PC-9 (cell line): ENCODE measurements at regions not wholly inside any gene's neighbourhood (a gene's known extent, or its start where the extent isn't known, plus 50 kb on each side); places are given as distances from the start of the nearest gene placed in this dataset.

ENCODE experiments used
- BruUV-seq: library from RNA; stranded (reverse); fragments of 400-500 nt; replicated peaks from 2 replicates; lab custom pipeline; 2021; lab: Mats Ljungman, UMichigan
- CTCF ChIA-PET: fragments of 300-600 bp; sonication (Branson Sonifier 250); formaldehyde crosslinking; loops from one replicate; lab custom pipeline; 2022; ENCODE audit warnings: antibody characterized with exemption; lab: Charles Lee
- POLR2A ChIA-PET: fragments of 300-600 bp; sonication (Branson Sonifier 250); formaldehyde crosslinking; loops from one replicate; lab custom pipeline; 2022; ENCODE audit warnings: antibody characterized with exemption; ENCODE audit not compliant: unreplicated experiment; lab: Charles Lee
- DNase-seq, 2 experiments: peaks; one replicate each; pipeline versions ENCODE4 v3.0.0 to v3.0.0-alpha.2; 2015 to 2022; ENCODE audit warnings: mixed read lengths in 1 of 2
- H2AFZ ChIP-seq: fragments of 200-600 bp; sonication (generic); 2 replicates; pipeline ENCODE4 v1.8.1; 2017; ENCODE audit warnings: antibody characterized with exemption
- H3F3A ChIP-seq: fragments of 200-600 bp; sonication (generic); 2 replicates; pipeline ENCODE4 v1.8.1; 2017; ENCODE audit warnings: antibody characterized with exemption, mild to moderate bottlenecking, low read depth; ENCODE audit not compliant: insufficient read depth
- H3K27ac ChIP-seq: fragments of 200-600 bp; sonication (generic); 2 replicates; pipeline ENCODE4 v1.6.1; 2016; ENCODE audit warnings: mixed run types
- H3K27me3 ChIP-seq: fragments of 200-600 bp; sonication (generic); 2 replicates; pipeline ENCODE4 v1.6.1; 2016; ENCODE audit warnings: low read depth, mixed run types; ENCODE audit not compliant: insufficient read depth
- H3K36me3 ChIP-seq: fragments of 200-600 bp; sonication (generic); 2 replicates; pipeline ENCODE4 v1.6.1; 2016; ENCODE audit warnings: low read depth, mixed run types
- H3K4me1 ChIP-seq: fragments of 200-600 bp; sonication (generic); replicated peaks from 2 replicates; pipeline ENCODE4 v1.6.1; 2016; ENCODE audit warnings: mixed run types; ENCODE audit not compliant: insufficient read depth
- H3K4me2 ChIP-seq: fragments of 200-600 bp; sonication (generic); 2 replicates; pipeline ENCODE4 v1.6.1; 2017; ENCODE audit warnings: mixed run types
- H3K4me3 ChIP-seq: fragments of 200-600 bp; sonication (generic); 2 replicates; pipeline ENCODE4 v1.6.1; 2016; ENCODE audit warnings: mixed run types
- H3K79me2 ChIP-seq: fragments of 200-600 bp; sonication (generic); 2 replicates; pipeline ENCODE4 v1.6.1; 2017; ENCODE audit warnings: low read depth, mixed run types
- H3K9me2 ChIP-seq: fragments of 200-600 bp; sonication (generic); 2 replicates; pipeline ENCODE4 v1.8.1; 2017; ENCODE audit warnings: mild to moderate bottlenecking; ENCODE audit not compliant: insufficient read depth
- H3K9me3 ChIP-seq: fragments of 200-600 bp; sonication (generic); 2 replicates; pipeline ENCODE4 v1.8.1; 2016; ENCODE audit warnings: low read depth; ENCODE audit not compliant: insufficient read depth
- H4K20me1 ChIP-seq: fragments of 200-600 bp; sonication (generic); 2 replicates; pipeline ENCODE4 v1.8.1; 2017; ENCODE audit not compliant: insufficient read depth
- CTCF ChIP-seq: fragments of 200-600 bp; sonication (generic); conservative IDR thresholded peaks from 2 replicates; pipeline ENCODE4 v1.6.1; 2017; ENCODE audit warnings: mixed run types, antibody characterized with exemption, mild to moderate bottlenecking, moderate library complexity
- EZH2 ChIP-seq: fragments of 200-600 bp; sonication (generic); IDR thresholded peaks from 2 replicates; pipeline ENCODE4 v1.8.0; 2017; ENCODE audit warnings: antibody characterized with exemption, low read depth
- intact Hi-C: fragments of 100-400 bp; cut with micrococcal nuclease; formaldehyde crosslinking; loops from one replicate; pipeline ENCODE4 v1.10.0; 2022; ENCODE audit not compliant: unreplicated experiment

GRCh38 chr3:105093371-105094252 is 273.1 kb upstream of the ALCAM start:
- Histone ChIP-seq H2AFZ (no peak overlapping the region), H3K27me3 (no peaks in the 10 kb centered on the region), H4K20me1 (no peaks in the 10 kb centered on the region), H3K9me2 (no peaks in the 10 kb centered on the region), H3K27ac (no peak overlapping the region), H3K4me3 (no peak overlapping the region), H3K4me1 (no peaks in the 10 kb centered on the region), H3K36me3 (no peaks in the 10 kb centered on the region), H3K9me3 (peaks cover 9% of the 10 kb centered on the region), H3K4me2 (no peak overlapping the region), H3F3A (no peaks in the 10 kb centered on the region), H3K79me2 (no peaks in the 10 kb centered on the region)
- no peak for DNase-seq
- ChIA-PET POLR2A (no interaction called here), CTCF (no interaction called here)
- TF ChIP-seq EZH2: no peak
- intact Hi-C loops: no loop called here
- no TSS peak for BruUV-seq

GRCh38 chr3:105094588-105094987 is 272.1 kb upstream of the ALCAM start:
- H3K9me3 ChIP-seq: peaks cover 9% of the 10 kb centered on the region
- H3K27ac ChIP-seq: no peak overlapping the region
- H3K79me2 ChIP-seq: no peaks in the 10 kb centered on the region
- H3K27me3 ChIP-seq: no peaks in the 10 kb centered on the region
- ChIA-PET CTCF (interaction anchor here (0.6 kb wide), 1 partner anchor 1277 kb away, joined by 4 read pairs; no protein-coding TSS in a partner anchor), POLR2A (no interaction called here)
- DNase-seq: no peak
- H3K4me1 ChIP-seq: no peaks in the 10 kb centered on the region
- no peaks in the 10 kb centered on the region for H3K36me3 ChIP-seq
- TF ChIP-seq EZH2 (no peak), CTCF (no peak)
- no peaks in the 10 kb centered on the region for H3F3A ChIP-seq
- H3K9me2 ChIP-seq: no peaks in the 10 kb centered on the region
- no peaks in the 10 kb centered on the region for H4K20me1 ChIP-seq
- BruUV-seq: no TSS peak
- H3K4me2 ChIP-seq: no peak overlapping the region
- intact Hi-C loops: no loop called here
- H3K4me3 ChIP-seq: no peak overlapping the region
- H2AFZ ChIP-seq: no peak overlapping the region

- H3F3A ChIP-seq: no peaks in the 10 kb centered on the region
- peaks cover 9% of the 10 kb centered on the region for H3K9me3 ChIP-seq
- no peak overlapping the region for H3K27ac ChIP-seq
- H3K9me2 ChIP-seq: no peaks in the 10 kb centered on the region; the same call in 1 of the 2 replicates
- no peaks in the 10 kb centered on the region for H3K27me3 ChIP-seq
- no peak overlapping the region for H3K4me2 ChIP-seq
- H3K4me3 ChIP-seq: no peak overlapping the region
- BruUV-seq: no TSS peak
- no peaks in the 10 kb centered on the region for H3K79me2 ChIP-seq
- no peaks in the 10 kb centered on the region for H3K4me1 ChIP-seq
- no peak for DNase-seq
- TF ChIP-seq EZH2 (no peak), CTCF (no peak)
- no peaks in the 10 kb centered on the region for H3K36me3 ChIP-seq
- ChIA-PET CTCF (no interaction called here), POLR2A (no interaction called here)
- intact Hi-C loops: no loop called here
- 0 out of 2 replicates have a peak overlapping the region, but pooled peaks have one; percentile 10 for H2AFZ ChIP-seq
- H4K20me1 ChIP-seq: no peaks in the 10 kb centered on the region
Measured at GRCh38 chr3:105096071-105096470, 270.6 kb upstream of the ALCAM start.
